ENCODE measurements at regions not wholly inside any gene's neighbourhood (a gene's known extent, or its start where the extent isn't known, plus 50 kb on each side); places are given as distances from the start of the nearest gene placed in this dataset.
"Not testable (repeated sequence)": the region's sequence is repeated elsewhere in the genome, so short reads cannot be mapped to it uniquely, and the experiment has no call there.

GRCh38 chr12:131434208-131435125, 276.4 kb upstream of the SFSWAP start:
- TF ChIP-seq CTCF (IDR thresholded peaks at IDR 0.05), result no peak
- DNase-seq, result no peak
- Mint-ChIP-seq H3K36me3 (ENCODE audit: low read depth) (peaks cover 4% of the 10 kb centered on the region; the same call in 1 of the 2 replicates), H3K9me3 (peaks cover 33% of the 10 kb centered on the region), H3K27ac (no peak overlapping the region), H3K4me1 (ENCODE audit: low read depth) (no peaks in the 10 kb centered on the region), H3K4me3 (no peak overlapping the region), H3K27me3 (ENCODE audit: insufficient read depth) (peaks cover 2% of the 10 kb centered on the region; the same call in 1 of the 2 replicates)

GRCh38 chr12:131436922-131437705, 273.8 kb upstream of the SFSWAP start:
- DNase-seq, result no peak
- no peak for TF ChIP-seq CTCF (IDR thresholded peaks at IDR 0.05)
- Mint-ChIP-seq H3K36me3 (ENCODE audit: low read depth) (no peaks in the 10 kb centered on the region), H3K27me3 (ENCODE audit: insufficient read depth) (peaks cover 2% of the 10 kb centered on the region), H3K4me1 (ENCODE audit: low read depth) (no peaks in the 10 kb centered on the region), H3K9me3 (peaks cover 33% of the 10 kb centered on the region), H3K27ac (no peak overlapping the region), H3K4me3 (no peak overlapping the region)

- Mint-ChIP-seq H3K4me1 (ENCODE audit: low read depth) (no peaks in the 10 kb centered on the region), H3K27ac (no peak overlapping the region)
Observed at GRCh38 chr12:131437706-131438492, 273.0 kb upstream of the SFSWAP start.

GRCh38 chr12:131438493-131438835, 272.4 kb upstream of the SFSWAP start:
- not testable (repeated sequence) for H3K4me3 Mint-ChIP-seq; H3K36me3 Mint-ChIP-seq (ENCODE audit: low read depth); H3K27me3 Mint-ChIP-seq (ENCODE audit: insufficient read depth); H3K27ac Mint-ChIP-seq; DNase-seq; H3K4me1 Mint-ChIP-seq (ENCODE audit: low read depth)
- H3K9me3 Mint-ChIP-seq, result peaks cover 38% of the 10 kb centered on the region

More at GRCh38 chr12:131437706-131438492, 273.0 kb upstream of the SFSWAP start:
- H3K27me3 Mint-ChIP-seq (ENCODE audit: insufficient read depth), result no peaks in the 10 kb centered on the region; the same call in none of the 2 replicates
- no peaks in the 10 kb centered on the region for H3K36me3 Mint-ChIP-seq (ENCODE audit: low read depth)
- H3K4me3 Mint-ChIP-seq, result no peak overlapping the region
- DNase-seq, result no peak
- H3K9me3 Mint-ChIP-seq, result peaks cover 38% of the 10 kb centered on the region
- TF ChIP-seq CTCF (IDR thresholded peaks at IDR 0.05), result no peak

- Mint-ChIP-seq H3K4me1 (ENCODE audit: low read depth) (no peaks in the 10 kb centered on the region), H3K27me3 (ENCODE audit: insufficient read depth) (no peaks in the 10 kb centered on the region; the same call in none of the 2 replicates), H3K9me3 (peaks cover 38% of the 10 kb centered on the region), H3K27ac (no peak overlapping the region), H3K4me3 (no peak overlapping the region), H3K36me3 (ENCODE audit: low read depth) (no peaks in the 10 kb centered on the region)
- TF ChIP-seq CTCF (IDR thresholded peaks at IDR 0.05), result no peak
- no peak for DNase-seq
Observed at GRCh38 chr12:131438881-131439280, 272.0 kb upstream of the SFSWAP start.

- not testable (repeated sequence) for H3K27me3 Mint-ChIP-seq (ENCODE audit: insufficient read depth); DNase-seq; H3K27ac Mint-ChIP-seq; H3K4me3 Mint-ChIP-seq; H3K4me1 Mint-ChIP-seq (ENCODE audit: low read depth); H3K36me3 Mint-ChIP-seq (ENCODE audit: low read depth)
- H3K9me3 Mint-ChIP-seq, result peaks cover 34% of the 10 kb centered on the region
Observed at GRCh38 chr12:131439752-131440151, 271.1 kb upstream of the SFSWAP start.

GRCh38 chr12:131440209-131441059, 270.5 kb upstream of the SFSWAP start:
- not testable (repeated sequence) for DNase-seq; H3K4me3 Mint-ChIP-seq; H3K27me3 Mint-ChIP-seq (ENCODE audit: insufficient read depth); H3K36me3 Mint-ChIP-seq (ENCODE audit: low read depth); H3K27ac Mint-ChIP-seq; H3K4me1 Mint-ChIP-seq (ENCODE audit: low read depth)
- peaks cover 34% of the 10 kb centered on the region for H3K9me3 Mint-ChIP-seq
